ENCODE measurements at regions not wholly inside any gene's neighbourhood (a gene's known extent, or its start where the extent isn't known, plus 50 kb on each side); places are given as distances from the start of the nearest gene placed in this dataset.
"Not testable (repeated sequence)": the region's sequence is repeated elsewhere in the genome, so short reads cannot be mapped to it uniquely, and the experiment has no call there.

- BruUV-seq (replicated peaks); H4K20me1 ChIP-seq (ENCODE audit: control insufficient read depth, insufficient read depth); in situ Hi-C loops (cut with MboI); H3K4me1 ChIP-seq (ENCODE audit: control insufficient read depth, insufficient read depth, low read length); FAIRE-seq; H2AFZ ChIP-seq (ENCODE audit: control insufficient read depth, low read depth, low read length); H3K36me3 ChIP-seq (ENCODE audit: control insufficient read depth in 2 of 2, insufficient read depth in 2 of 2, low read length in 1 of 2); POLR2A ChIA-PET; H3K79me2 ChIP-seq (ENCODE audit: control insufficient read depth, insufficient read depth, low read length); RAD21 ChIA-PET (ENCODE audit: unreplicated experiment); H3K4me2 ChIP-seq (ENCODE audit: control insufficient read depth, insufficient read depth); intact Hi-C loops (cut with micrococcal nuclease; ENCODE audit: unreplicated experiment); H3K27ac ChIP-seq (ENCODE audit: control insufficient read depth, insufficient read depth); SMC1A ChIA-PET (ENCODE audit: uncharacterized antibody, unreplicated experiment); H3K9me3 ChIP-seq (replicated peaks; ENCODE audit: control insufficient read depth, insufficient read depth, low read length); H3K9ac ChIP-seq (ENCODE audit: control insufficient read depth, insufficient read depth, low read length); CTCF ChIA-PET; H3K27me3 ChIP-seq (replicated peaks in 1 of 2; ENCODE audit: control insufficient read depth in 2 of 2, insufficient read depth in 2 of 2, low read length in 1 of 2); ATAC-seq; H3K4me3 ChIP-seq; DNase-seq (ENCODE audit: low read depth, low spot score): not testable (repeated sequence)
- 36% methylated on average over 16 of the region's 18 CpGs for WGBS (ENCODE audit: insufficient coverage, insufficient replicate concordance, low lambda C conversion rate, missing lambda C conversion rate)
These were observed 158.1 kb downstream of the NPIPB11 start for GRCh38 chr16:29248306-29248939.

GRCh38 chr16:29246091-29246490, 160.4 kb downstream of the NPIPB11 start:
- CTCF ChIA-PET; DNase-seq (ENCODE audit: low read depth, low spot score); RAD21 ChIA-PET (ENCODE audit: unreplicated experiment): not testable (repeated sequence)

More at GRCh38 chr16:29246091-29246490, 160.4 kb downstream of the NPIPB11 start:
- POLR2A ChIA-PET; H3K4me3 ChIP-seq; FAIRE-seq; H3K9me3 ChIP-seq (replicated peaks; ENCODE audit: control insufficient read depth, insufficient read depth, low read length); H3K4me1 ChIP-seq (ENCODE audit: control insufficient read depth, insufficient read depth, low read length); H3K27ac ChIP-seq (ENCODE audit: control insufficient read depth, insufficient read depth); H3K9ac ChIP-seq (ENCODE audit: control insufficient read depth, insufficient read depth, low read length); intact Hi-C loops (cut with micrococcal nuclease; ENCODE audit: unreplicated experiment); H3K36me3 ChIP-seq (ENCODE audit: control insufficient read depth in 2 of 2, insufficient read depth in 2 of 2, low read length in 1 of 2); H2AFZ ChIP-seq (ENCODE audit: control insufficient read depth, low read depth, low read length); H3K79me2 ChIP-seq (ENCODE audit: control insufficient read depth, insufficient read depth, low read length); in situ Hi-C loops (cut with MboI); SMC1A ChIA-PET (ENCODE audit: uncharacterized antibody, unreplicated experiment); BruUV-seq (replicated peaks); ATAC-seq; H4K20me1 ChIP-seq (ENCODE audit: control insufficient read depth, insufficient read depth); H3K4me2 ChIP-seq (ENCODE audit: control insufficient read depth, insufficient read depth); H3K27me3 ChIP-seq (replicated peaks in 1 of 2; ENCODE audit: control insufficient read depth in 2 of 2, insufficient read depth in 2 of 2, low read length in 1 of 2): not testable (repeated sequence)
- no CpG with 5 or more reads among the region's 5 CpGs for WGBS (ENCODE audit: insufficient coverage, insufficient replicate concordance, low lambda C conversion rate, missing lambda C conversion rate)

Measured in GM12878 (cell line).